Caco-2 (cell line): ENCODE measurements at regions not wholly inside any gene's neighbourhood (a gene's known extent, or its start where the extent isn't known, plus 50 kb on each side); places are given as distances from the start of the nearest gene placed in this dataset.

Experiments
- BruUV-seq: library from RNA; stranded (reverse); fragments of 400-500 nt; replicated peaks from 2 replicates; lab custom pipeline; 2021; lab: Mats Ljungman, UMichigan
- CTCF ChIA-PET: fragments of 300-600 bp; sonication (Branson Sonifier 250); formaldehyde crosslinking; loops from one replicate; lab custom pipeline; 2022; ENCODE audit warnings: antibody characterized with exemption; lab: Charles Lee
- POLR2A ChIA-PET: fragments of 300-600 bp; sonication (Branson Sonifier 250); formaldehyde crosslinking; loops from one replicate; lab custom pipeline; 2022; ENCODE audit warnings: antibody characterized with exemption; lab: Charles Lee
- DNase-seq, 2 experiments: peaks; one replicate each; pipeline versions ENCODE4 v3.0.0 to v3.0.0-alpha.2; 2020 to 2022
- H3K27me3 ChIP-seq: replicated peaks from 2 replicates; pipeline ENCODE4 v1.6.0; 2011; ENCODE audit warnings: low read length; ENCODE audit not compliant: control insufficient read depth, insufficient read depth
- H3K36me3 ChIP-seq: 2 replicates; pipeline ENCODE4 v1.5.1; 2011; ENCODE audit warnings: low read length; ENCODE audit not compliant: control insufficient read depth, insufficient read depth
- H3K4me1 ChIP-seq: fragments of 250-450 bp; sonication (Bioruptor Pico); 2 replicates; pipeline ENCODE4 v1.5.1; 2020; ENCODE audit warnings: mild to moderate bottlenecking
- H3K4me3 ChIP-seq: 2 replicates; pipeline ENCODE4 v1.5.1; 2011; ENCODE audit warnings: low read depth, mild to moderate bottlenecking, control low read depth, low read length
- H3K9me3 ChIP-seq: fragments of 250-450 bp; sonication (Bioruptor Pico); 2 replicates; pipeline ENCODE4 v1.5.1; 2020; ENCODE audit warnings: mild to moderate bottlenecking, moderate library complexity
- H3K27ac Mint-ChIP-seq: one replicate; pipeline ENCODE4 v1.8.0; 2022; ENCODE audit warnings: mixed read lengths; ENCODE audit not compliant: unreplicated experiment
- H3K27me3 Mint-ChIP-seq: one replicate; pipeline ENCODE4 v1.8.0; 2022; ENCODE audit warnings: mixed read lengths; ENCODE audit not compliant: insufficient read depth, unreplicated experiment
- H3K36me3 Mint-ChIP-seq: one replicate; pipeline ENCODE4 v1.8.0; 2022; ENCODE audit warnings: mild to moderate bottlenecking, mixed read lengths; ENCODE audit not compliant: insufficient read depth, unreplicated experiment
- H3K4me1 Mint-ChIP-seq: one replicate; pipeline ENCODE4 v1.8.0; 2022; ENCODE audit warnings: low read depth, mixed read lengths; ENCODE audit not compliant: unreplicated experiment
- H3K4me3 Mint-ChIP-seq: one replicate; pipeline ENCODE4 v1.8.0; 2022; ENCODE audit warnings: mild to moderate bottlenecking, moderate library complexity, mixed read lengths; ENCODE audit not compliant: unreplicated experiment
- H3K9me3 Mint-ChIP-seq: one replicate; pipeline ENCODE4 v1.8.0; 2022; ENCODE audit warnings: mixed read lengths; ENCODE audit not compliant: unreplicated experiment
- CTCF ChIP-seq, 2 experiments: fragments of 200-600 bp in 1 of 2; IDR thresholded peaks; 1 replicate in 1 of 2; 2 replicates in 1 of 2; pipeline versions ENCODE4 v1.5.1 to v1.8.0; 2011 to 2022; ENCODE audit warnings: antibody characterized with exemption in 1 of 2, control low read depth in 1 of 2, inconsistent platforms in 1 of 2, low read depth in 1 of 2, low read length in 1 of 2, mild to moderate bottlenecking in 1 of 2, moderate library complexity in 1 of 2; ENCODE audit not compliant: insufficient read depth in 1 of 2, severe bottlenecking in 1 of 2, unreplicated experiment in 1 of 2
- intact Hi-C: fragments of 100-400 bp; cut with micrococcal nuclease; formaldehyde crosslinking; loops from one replicate; pipeline ENCODE4 v1.10.0; 2022; ENCODE audit not compliant: unreplicated experiment

GRCh38 chr7:13017333-13017857 is 330.0 kb downstream of the ARL4A start:
- Histone ChIP-seq H3K4me3 (peak overlapping the region; percentile 37), H3K27me3 (no peaks in the 10 kb centered on the region), H3K36me3 (no peaks in the 10 kb centered on the region), H3K9me3 (no peaks in the 10 kb centered on the region), H3K4me1 (peaks cover 76% of the 10 kb centered on the region)
- Mint-ChIP-seq H3K27me3 (no peaks in the 10 kb centered on the region), H3K4me3 (peak overlapping the region; percentile 78), H3K4me1 (peaks cover 36% of the 10 kb centered on the region), H3K27ac (peak overlapping the region; percentile 69), H3K9me3 (peaks cover 10% of the 10 kb centered on the region), H3K36me3 (peaks cover 28% of the 10 kb centered on the region)
- no peak for TF ChIP-seq CTCF (IDR thresholded peaks at IDR 0.05; ENCODE audit: insufficient read depth in 1 of 2, low read depth in 1 of 2, low read length in 1 of 2, severe bottlenecking in 1 of 2, unreplicated experiment in 1 of 2)
- intact Hi-C loops, result loop anchor here (1.0 to 10.0 kb wide), 9 partner anchors 33 to 377 kb away; partner anchors contain the start of gene ARL4A
- DNase-seq, result peak; percentile 87 to 91
- CTCF ChIA-PET, result interaction anchor here (0.7 to 2.5 kb wide), 5 partner anchors 75 to 330 kb away, joined by 3 to 19 read pairs (median 4); partner anchors contain the start of gene ARL4A
- BruUV-seq, result no TSS peak
- POLR2A ChIA-PET, result interaction anchor here (0.6 to 2.1 kb wide), 6 partner anchors 9 to 331 kb away, joined by 3 to 13 read pairs (median 4); partner anchors contain the start of gene ARL4A

- no peaks in the 10 kb centered on the region for H3K27me3 Mint-ChIP-seq
Observed at GRCh38 chr7:13017881-13018280, 330.4 kb downstream of the ARL4A start.

More at GRCh38 chr7:13017881-13018280, 330.4 kb downstream of the ARL4A start:
- Histone ChIP-seq H3K36me3 (no peaks in the 10 kb centered on the region), H3K9me3 (no peaks in the 10 kb centered on the region), H3K27me3 (no peaks in the 10 kb centered on the region), H3K4me1 (peaks cover 76% of the 10 kb centered on the region), H3K4me3 (peak overlapping the region; percentile 22)
- H3K4me3 Mint-ChIP-seq, result peak overlapping the region; percentile 78
- POLR2A ChIA-PET, result interaction anchor here (0.6 to 2.1 kb wide), 5 partner anchors 9 to 331 kb away, joined by 3 to 13 read pairs (median 4); partner anchors contain the start of gene ARL4A
- intact Hi-C loops, result loop anchor here (1.0 to 10.0 kb wide), 9 partner anchors 33 to 377 kb away; partner anchors contain the start of gene ARL4A
- no TSS peak for BruUV-seq
- peaks cover 24% of the 10 kb centered on the region for H3K36me3 Mint-ChIP-seq
- H3K4me1 Mint-ChIP-seq, result peaks cover 35% of the 10 kb centered on the region
- CTCF ChIA-PET, result interaction anchor here (0.7 to 2.5 kb wide), 5 partner anchors 75 to 331 kb away, joined by 3 to 19 read pairs (median 4); partner anchors contain the start of gene ARL4A
- DNase-seq, result peak in 1 of 2 experiments; percentile 18
- peaks cover 10% of the 10 kb centered on the region for H3K9me3 Mint-ChIP-seq
- TF ChIP-seq CTCF (IDR thresholded peaks at IDR 0.05; ENCODE audit: insufficient read depth in 1 of 2, low read depth in 1 of 2, low read length in 1 of 2, severe bottlenecking in 1 of 2, unreplicated experiment in 1 of 2), result no peak
- H3K27ac Mint-ChIP-seq, result peak overlapping the region; percentile 69
